Neuronal stem cell (in vitro differentiated cells): ENCODE measurements at regions not wholly inside any gene's neighbourhood (a gene's known extent, or its start where the extent isn't known, plus 50 kb on each side); places are given as distances from the start of the nearest gene placed in this dataset.

Experiments used
- DNase-seq: peaks from one replicate; pipeline ENCODE4 v3.0.0-alpha.2; 2013; ENCODE audit warnings: low spot score
- H2AFZ ChIP-seq: one replicate; pipeline ENCODE4 v1.6.1; 2013; ENCODE audit warnings: mild to moderate bottlenecking, low read length, inconsistent platforms
- H2AK5ac ChIP-seq: 2 replicates; pipeline ENCODE4 v1.6.1; 2013; ENCODE audit warnings: low read depth, mild to moderate bottlenecking, inconsistent platforms, low read length, moderate library complexity, mixed read lengths
- H2BK120ac ChIP-seq: 2 replicates; pipeline ENCODE4 v1.6.1; 2013; ENCODE audit warnings: low read depth, mild to moderate bottlenecking, inconsistent platforms, low read length, moderate library complexity, mixed read lengths
- H2BK12ac ChIP-seq: one replicate; pipeline ENCODE4 v1.6.1; 2013; ENCODE audit warnings: low read length, inconsistent platforms
- H2BK15ac ChIP-seq: 2 replicates; pipeline ENCODE4 v1.6.1; 2013; ENCODE audit warnings: mild to moderate bottlenecking, low read length, inconsistent platforms, mixed read lengths
- H2BK5ac ChIP-seq: one replicate; pipeline ENCODE4 v1.6.1; 2013; ENCODE audit warnings: inconsistent platforms, mild to moderate bottlenecking, low read length, moderate library complexity
- H3K14ac ChIP-seq: one replicate; pipeline ENCODE4 v1.6.1; 2013; ENCODE audit warnings: low read length, inconsistent platforms
- H3K18ac ChIP-seq: 2 replicates; pipeline ENCODE4 v1.6.1; 2013; ENCODE audit warnings: low read length, inconsistent platforms
- H3K23ac ChIP-seq: 2 replicates; pipeline ENCODE4 v1.6.1; 2013; ENCODE audit warnings: low read depth, mild to moderate bottlenecking, mixed read lengths, low read length, inconsistent platforms; ENCODE audit not compliant: poor library complexity
- H3K27ac ChIP-seq: replicated peaks from 3 replicates; pipeline ENCODE4 v1.5.1; 2013; ENCODE audit warnings: low read length, inconsistent platforms
- H3K27me3 ChIP-seq, 3 experiments: 2 replicates each; pipeline ENCODE4 v1.6.1; 2013; ENCODE audit warnings: low read length in 3 of 3, mild to moderate bottlenecking in 2 of 3, inconsistent platforms in 1 of 3, low read depth in 1 of 3, mixed read lengths in 1 of 3, moderate library complexity in 1 of 3; ENCODE audit not compliant: control insufficient read depth in 3 of 3, insufficient read depth in 3 of 3
- H3K36me3 ChIP-seq, 2 donors: replicated peaks in 1 of 2; 2 replicates each; pipeline ENCODE4 v1.6.1; 2013; ENCODE audit warnings: low read length in 2 of 2; ENCODE audit not compliant: control insufficient read depth in 2 of 2, insufficient read depth in 2 of 2
- H3K4ac ChIP-seq: 2 replicates; pipeline ENCODE4 v1.6.1; 2013; ENCODE audit warnings: inconsistent platforms, mild to moderate bottlenecking, low read length, moderate library complexity
- H3K4me1 ChIP-seq, 2 donors: 1 replicate in 1 of 2; 2 replicates in 1 of 2; pipeline ENCODE4 v1.6.1; 2013; ENCODE audit warnings: low read length in 2 of 2, low read depth in 1 of 2; ENCODE audit not compliant: control insufficient read depth in 2 of 2, insufficient read depth in 1 of 2
- H3K4me2 ChIP-seq: one replicate; pipeline ENCODE4 v1.6.1; 2013; ENCODE audit warnings: mild to moderate bottlenecking, low read length, inconsistent platforms; ENCODE audit not compliant: insufficient read depth, poor library complexity, severe bottlenecking
- H3K4me3 ChIP-seq, 2 donors: 2 replicates each; pipeline ENCODE4 v1.5.1; 2013; ENCODE audit warnings: low read length in 2 of 2, mild to moderate bottlenecking in 2 of 2, inconsistent platforms in 1 of 2, moderate library complexity in 1 of 2
- H3K79me1 ChIP-seq: one replicate; pipeline ENCODE4 v1.6.1; 2013; ENCODE audit warnings: low read depth, mild to moderate bottlenecking, inconsistent platforms, low read length, moderate library complexity
- H3K9ac ChIP-seq: one replicate; pipeline ENCODE4 v1.6.1; 2013; ENCODE audit warnings: mild to moderate bottlenecking, low read depth, low read length, inconsistent platforms; ENCODE audit not compliant: poor library complexity
- H3K9me3 ChIP-seq, 2 donors: replicated peaks in 1 of 2; 2 replicates each; pipeline versions ENCODE3 to v1.6.1; 2013; ENCODE audit warnings: low read length in 2 of 2, mild to moderate bottlenecking in 2 of 2, inconsistent platforms in 1 of 2, low read depth in 1 of 2, mixed read lengths in 1 of 2, moderate library complexity in 1 of 2; ENCODE audit not compliant: control insufficient read depth in 2 of 2, insufficient read depth in 1 of 2
- H4K8ac ChIP-seq: one replicate; pipeline ENCODE4 v1.6.1; 2013; ENCODE audit warnings: low read depth, mild to moderate bottlenecking, inconsistent platforms, low read length, moderate library complexity
- H4K91ac ChIP-seq: one replicate; pipeline ENCODE4 v1.6.1; 2013; ENCODE audit warnings: low read length, low read depth, mild to moderate bottlenecking, inconsistent platforms; ENCODE audit not compliant: poor library complexity
- WGBS, 2 donors: extraction: QIAGEN DNeasy Blood & Tissue Kit; methylation state at CpG; one replicate each; pipeline ENCODE4 v1.1.7; 2013; ENCODE audit warnings: missing lambda C conversion rate in 2 of 2, mixed read lengths in 1 of 2; ENCODE audit not compliant: insufficient read length in 2 of 2, insufficient replicate concordance in 1 of 2; ENCODE audit errors: extremely low coverage in 2 of 2; 5-methylcytosine and 5-hydroxymethylcytosine counted together

DNA sequence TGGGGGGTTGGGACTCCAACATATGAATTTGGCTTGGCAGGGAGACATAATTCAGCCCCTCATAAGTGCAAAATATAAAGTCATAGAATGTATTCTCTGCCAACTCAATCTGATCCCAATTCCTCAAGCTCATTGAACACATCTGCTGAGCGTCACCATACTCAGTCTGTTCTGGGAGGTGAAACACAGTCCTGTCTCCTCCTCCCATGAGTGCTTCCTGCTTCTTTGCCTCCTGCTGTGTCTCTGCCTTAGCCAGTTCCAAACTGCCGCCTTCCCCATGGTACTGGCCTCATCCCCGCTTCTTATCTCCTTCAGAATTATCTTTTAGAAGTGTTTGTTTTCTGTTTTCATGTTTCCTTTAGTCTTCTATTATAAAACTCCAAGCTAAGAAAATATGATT, 365.5 kb downstream of the TNS3 start:
- no peak overlapping the region for H3K18ac ChIP-seq
- peaks cover 0 to 8% (median 0%) of the 10 kb centered on the region in 3 experiments for H3K27me3 ChIP-seq
- H3K23ac ChIP-seq, result no peak overlapping the region
- H3K36me3 ChIP-seq, result no peaks in the 10 kb centered on the region
- no peak overlapping the region for H3K9ac ChIP-seq
- no peak overlapping the region for H4K8ac ChIP-seq
- H3K4me3 ChIP-seq, result no peak overlapping the region
- H3K14ac ChIP-seq, result no peak overlapping the region
- no CpG with 5 or more reads among the region's 3 CpGs for WGBS, 2 donors
- no peak overlapping the region for H3K4ac ChIP-seq
- H2BK15ac ChIP-seq, result no peak overlapping the region
- H2BK12ac ChIP-seq, result no peak overlapping the region
- no peak overlapping the region for H2AK5ac ChIP-seq
- H3K4me2 ChIP-seq, result no peak overlapping the region
- H2AFZ ChIP-seq, result no peak overlapping the region
- no peak overlapping the region for H2BK5ac ChIP-seq
- no peak overlapping the region for H3K27ac ChIP-seq
- no peaks in the 10 kb centered on the region for H3K9me3 ChIP-seq
- H4K91ac ChIP-seq, result no peak overlapping the region
- no peak overlapping the region for H2BK120ac ChIP-seq
- H3K79me1 ChIP-seq, result no peaks in the 10 kb centered on the region
- H3K4me1 ChIP-seq, result no peaks in the 10 kb centered on the region
- no peak for DNase-seq

DNA sequence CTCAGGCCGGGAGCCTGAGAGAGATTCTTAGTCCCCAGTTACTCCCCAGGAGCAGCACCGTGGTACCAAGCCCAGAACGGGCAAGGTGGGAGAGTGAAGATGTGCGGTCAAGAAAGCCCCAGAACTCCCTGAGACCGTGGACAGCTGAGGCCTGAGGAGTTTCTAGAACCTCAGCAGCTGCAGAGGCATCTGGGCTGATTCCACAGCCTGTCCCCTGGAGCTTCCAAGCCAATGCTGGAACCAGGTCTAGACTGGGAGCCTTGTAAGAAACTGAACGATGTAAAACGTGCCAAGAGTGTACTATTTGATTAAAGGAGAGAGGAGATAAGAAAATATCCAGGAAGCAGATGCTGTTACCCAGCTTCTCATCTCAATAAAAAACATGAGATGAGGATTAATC, 366.3 kb downstream of the TNS3 start:
- Histone ChIP-seq H3K4me1 (no peaks in the 10 kb centered on the region), H2BK120ac (no peak overlapping the region), H2BK5ac (no peak overlapping the region), H3K4me2 (no peak overlapping the region), H3K18ac (no peak overlapping the region), H3K4ac (no peak overlapping the region), H3K27ac (no peak overlapping the region), H2AK5ac (no peak overlapping the region), H4K8ac (no peak overlapping the region), H3K9ac (no peak overlapping the region), H3K27me3 (peaks cover 0 to 8% (median 0%) of the 10 kb centered on the region in 3 experiments), H4K91ac (no peak overlapping the region), H2AFZ (no peak overlapping the region), H3K36me3 (no peaks in the 10 kb centered on the region), H3K4me3 (no peak overlapping the region), H3K23ac (no peak overlapping the region), H3K14ac (no peak overlapping the region), H2BK15ac (no peak overlapping the region), H2BK12ac (no peak overlapping the region), H3K79me1 (no peaks in the 10 kb centered on the region), H3K9me3 (no peaks in the 10 kb centered on the region)
- no CpG with 5 or more reads among the region's 7 CpGs for WGBS, 2 donors
- no peak for DNase-seq

DNA sequence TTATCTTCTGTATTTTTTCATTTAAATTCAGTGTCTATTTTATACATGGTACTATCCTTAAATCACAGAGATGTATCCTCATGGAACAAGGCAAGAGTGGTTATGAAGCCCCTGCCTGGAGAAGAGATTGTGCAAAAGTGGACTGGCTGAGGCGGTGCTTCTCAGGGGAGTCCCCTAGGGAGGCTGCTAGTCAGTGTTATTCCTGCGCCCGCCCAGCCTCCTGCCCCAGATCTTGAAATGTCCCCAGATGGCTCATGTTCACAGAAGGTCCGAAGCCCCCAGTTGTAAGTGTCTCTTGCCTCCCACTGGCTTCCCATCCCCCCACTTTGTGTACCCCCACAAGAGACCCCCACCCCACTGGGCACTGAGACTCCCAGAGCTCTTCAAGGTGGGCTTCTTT, 366.9 kb downstream of the TNS3 start:
- no peak overlapping the region for H2BK15ac ChIP-seq
- no peak overlapping the region for H3K9ac ChIP-seq
- H4K8ac ChIP-seq, result no peak overlapping the region
- no peak overlapping the region for H2BK120ac ChIP-seq
- H4K91ac ChIP-seq, result no peak overlapping the region
- H3K36me3 ChIP-seq, result no peaks in the 10 kb centered on the region
- no peaks in the 10 kb centered on the region for H3K4me1 ChIP-seq
- H3K27me3 ChIP-seq, result peaks cover 0 to 8% (median 0%) of the 10 kb centered on the region in 3 experiments
- no peak overlapping the region for H2BK5ac ChIP-seq
- no peak overlapping the region for H3K4me3 ChIP-seq
- no peak overlapping the region for H3K23ac ChIP-seq
- H3K4ac ChIP-seq, result no peak overlapping the region
- H3K4me2 ChIP-seq, result no peak overlapping the region
- H3K18ac ChIP-seq, result no peak overlapping the region
- no peak overlapping the region for H3K27ac ChIP-seq
- no peak overlapping the region for H2AFZ ChIP-seq
- H3K79me1 ChIP-seq, result no peaks in the 10 kb centered on the region
- WGBS, 2 donors, result no CpG with 5 or more reads among the region's 4 CpGs
- H3K9me3 ChIP-seq, result no peaks in the 10 kb centered on the region
- no peak overlapping the region for H2AK5ac ChIP-seq
- no peak overlapping the region for H3K14ac ChIP-seq
- H2BK12ac ChIP-seq, result no peak overlapping the region
- no peak for DNase-seq

DNA sequence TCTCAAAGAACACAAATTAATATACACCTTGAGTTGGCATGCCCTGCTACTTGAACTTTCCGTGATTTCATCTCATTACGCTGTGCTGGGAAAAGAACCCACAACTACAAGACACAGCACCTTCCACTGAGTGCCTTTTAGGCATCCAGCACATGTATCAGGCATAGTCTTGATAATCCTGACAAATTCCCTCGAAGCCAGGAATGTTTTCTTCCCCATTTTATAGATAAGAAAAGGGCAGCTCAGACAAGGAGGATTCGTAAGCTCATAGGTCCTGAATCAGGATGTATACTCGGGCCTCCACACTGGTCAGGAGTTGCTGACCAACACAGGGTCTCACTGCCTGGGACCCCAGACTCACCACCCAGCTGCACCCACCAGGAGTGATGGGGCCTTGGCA, 368.6 kb downstream of the TNS3 start:
- Histone ChIP-seq H4K91ac (no peak overlapping the region), H2AFZ (no peak overlapping the region), H2BK12ac (no peak overlapping the region), H3K4ac (no peak overlapping the region), H3K36me3 (no peaks in the 10 kb centered on the region), H3K4me1 (no peaks in the 10 kb centered on the region), H3K23ac (no peak overlapping the region), H2BK15ac (no peak overlapping the region), H3K4me3 (no peak overlapping the region), H2BK5ac (no peak overlapping the region), H3K79me1 (no peaks in the 10 kb centered on the region), H3K27me3 (peaks cover 0 to 6% (median 0%) of the 10 kb centered on the region in 3 experiments), H3K9ac (no peak overlapping the region), H2AK5ac (no peak overlapping the region), H3K18ac (no peak overlapping the region), H3K27ac (no peak overlapping the region), H3K14ac (no peak overlapping the region), H2BK120ac (no peak overlapping the region), H3K4me2 (no peak overlapping the region), H3K9me3 (no peaks in the 10 kb centered on the region), H4K8ac (no peak overlapping the region)
- no CpG with 5 or more reads among the region's 5 CpGs for WGBS, 2 donors
- no peak for DNase-seq
